HG02840 (cell line): ENCODE measurements at regions not wholly inside any gene's neighbourhood (a gene's known extent, or its start where the extent isn't known, plus 50 kb on each side); places are given as distances from the start of the nearest gene placed in this dataset.
"Not testable (repeated sequence)": the region's sequence is repeated elsewhere in the genome, so short reads cannot be mapped to it uniquely, and the experiment has no call there.

Experiments
- ATAC-seq: cut with Tn5 transposase; IDR thresholded peaks from one replicate; pipeline ENCODE4 v1.9.1; 2021; ENCODE audit warnings: mild to moderate bottlenecking, moderate library complexity, moderate number of reproducible peaks; ENCODE audit not compliant: unreplicated experiment, low FRiP score

- no peak for ATAC-seq
These were observed 247.7 kb upstream of the ARSJ start for GRCh38 chr4:114226968-114227760.

- no peak for ATAC-seq
These were observed 250.3 kb upstream of the ARSJ start for GRCh38 chr4:114229706-114230105.

GRCh38 chr4:114236171-114236769 lies 256.8 kb upstream of the ARSJ start:
- no peak for ATAC-seq

DNA sequence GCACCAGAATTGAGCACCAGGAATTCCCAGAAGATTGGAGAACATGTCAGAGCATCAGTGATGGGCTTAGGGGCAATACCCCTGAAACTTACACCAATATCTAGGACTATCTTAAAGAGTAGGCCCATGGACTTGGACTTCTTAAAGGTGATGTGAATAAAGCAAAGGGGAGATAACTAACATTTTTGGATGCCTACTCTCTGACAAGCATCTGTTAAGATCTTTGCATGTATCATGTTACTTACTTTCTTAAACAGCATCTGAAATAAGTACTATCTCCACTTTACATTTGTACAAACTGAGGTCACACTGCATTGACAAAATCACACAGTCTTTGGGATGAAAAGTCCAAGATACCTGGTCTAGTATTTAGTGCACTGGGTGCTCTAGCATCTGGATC lies 258.6 kb upstream of the ARSJ start:
- ATAC-seq: no peak

DNA sequence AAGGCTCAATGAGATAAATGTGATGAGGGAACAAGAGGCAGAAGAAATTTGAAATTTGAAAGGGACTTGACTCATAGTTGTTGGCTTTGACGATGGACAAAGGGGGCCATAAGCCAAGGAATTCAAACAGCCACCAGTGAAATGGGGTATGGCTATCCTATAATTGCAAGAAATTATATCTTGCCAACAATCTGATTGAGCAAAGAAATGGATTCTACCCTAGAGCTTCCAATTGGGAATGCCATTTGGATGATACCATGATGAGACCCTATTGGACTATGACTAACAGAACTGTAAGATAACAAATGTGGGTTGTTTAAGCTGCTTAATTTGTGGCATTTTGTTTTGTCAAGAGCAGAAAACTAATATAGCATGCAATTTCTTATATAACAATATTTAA lies 270.1 kb upstream of the ARSJ start:
- no peak for ATAC-seq

GRCh38 chr4:114249976-114250375 lies 270.5 kb upstream of the ARSJ start:
- no peak for ATAC-seq

- ATAC-seq: no peak
These were observed 271.0 kb upstream of the ARSJ start for GRCh38 chr4:114250439-114250891.

DNA sequence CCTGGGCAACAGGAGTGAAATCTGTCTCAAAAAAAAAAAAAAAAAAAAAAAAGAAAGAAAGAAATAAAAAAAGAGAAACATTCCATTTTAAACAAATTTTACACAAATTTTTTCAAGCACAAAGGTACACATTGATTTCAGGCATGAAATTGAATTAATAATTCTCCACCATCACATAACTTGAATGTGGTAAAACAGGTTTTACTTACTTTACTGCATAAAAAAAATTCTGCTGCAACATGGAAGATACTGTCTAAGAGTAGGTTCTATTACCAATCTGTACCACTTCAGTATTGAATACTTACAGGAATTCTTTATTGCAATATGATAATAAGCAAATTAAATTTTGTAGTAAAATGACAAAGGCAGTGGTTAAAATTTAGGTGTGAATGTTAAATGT lies 271.6 kb upstream of the ARSJ start:
- no peak for ATAC-seq

- no peak for ATAC-seq
These were observed 273.1 kb upstream of the ARSJ start for GRCh38 chr4:114252499-114252898.

- ATAC-seq: no peak
These were observed 278.1 kb upstream of the ARSJ start for GRCh38 chr4:114257501-114257900.

DNA sequence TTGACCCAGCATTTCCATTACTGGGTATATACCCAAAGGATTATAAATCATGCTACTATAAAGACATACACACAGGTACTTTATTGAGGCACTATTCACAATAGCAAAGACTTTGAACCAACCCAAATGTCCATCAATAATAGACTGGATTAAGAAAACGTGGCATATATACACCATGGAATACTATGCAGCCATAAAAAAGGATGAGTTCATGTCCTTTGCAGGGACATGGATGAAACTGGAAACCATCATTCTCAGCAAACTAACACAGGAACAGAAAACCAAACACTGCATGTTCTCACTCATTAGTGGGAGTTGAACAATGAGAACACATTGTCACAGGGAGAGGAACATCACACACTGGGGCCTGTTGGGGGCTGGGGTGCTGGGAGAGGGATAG lies 283.0 kb upstream of the ARSJ start:
- not testable (repeated sequence) for ATAC-seq

GRCh38 chr4:114263233-114263632 lies 283.8 kb upstream of the ARSJ start:
- ATAC-seq: no peak

DNA sequence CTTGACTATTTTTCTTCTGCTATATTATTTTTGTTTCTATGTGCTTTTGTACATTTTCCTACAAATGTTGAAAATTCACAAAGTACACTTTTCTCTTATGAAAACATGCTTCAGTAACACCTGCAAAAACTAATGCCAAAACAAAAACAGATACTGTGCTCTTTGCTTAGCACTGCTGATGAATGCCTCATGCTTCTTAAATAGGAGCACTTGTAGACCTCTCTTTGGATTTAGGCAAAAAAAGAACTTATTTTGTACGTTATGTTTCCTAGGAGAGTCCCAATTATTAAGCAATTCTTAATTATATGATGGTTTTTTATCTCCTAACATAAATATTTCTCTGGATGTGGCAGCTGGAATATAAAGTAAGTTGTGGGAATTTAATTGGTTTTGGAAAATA lies 285.0 kb upstream of the ARSJ start:
- no peak for ATAC-seq

GRCh38 chr4:114264877-114265291 lies 285.4 kb upstream of the ARSJ start:
- no peak for ATAC-seq

DNA sequence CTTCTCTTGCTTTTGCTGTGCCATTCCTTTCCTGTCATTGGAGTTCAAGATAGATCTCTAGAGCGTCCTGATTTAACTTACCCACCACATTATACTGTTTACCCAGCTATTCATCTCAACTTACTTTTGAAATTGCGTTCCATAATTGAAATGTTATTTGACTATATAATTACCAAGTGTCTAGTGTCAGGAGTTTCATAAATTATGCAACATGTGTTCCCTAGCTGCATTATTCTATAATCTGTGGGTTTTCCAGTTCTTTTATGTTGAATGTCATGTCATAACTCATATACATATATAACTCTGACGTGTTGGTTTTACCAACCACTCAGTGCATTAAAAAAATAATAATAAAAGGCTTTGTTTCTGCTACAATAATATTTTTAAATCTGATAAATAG lies 285.9 kb upstream of the ARSJ start:
- ATAC-seq: no peak

DNA sequence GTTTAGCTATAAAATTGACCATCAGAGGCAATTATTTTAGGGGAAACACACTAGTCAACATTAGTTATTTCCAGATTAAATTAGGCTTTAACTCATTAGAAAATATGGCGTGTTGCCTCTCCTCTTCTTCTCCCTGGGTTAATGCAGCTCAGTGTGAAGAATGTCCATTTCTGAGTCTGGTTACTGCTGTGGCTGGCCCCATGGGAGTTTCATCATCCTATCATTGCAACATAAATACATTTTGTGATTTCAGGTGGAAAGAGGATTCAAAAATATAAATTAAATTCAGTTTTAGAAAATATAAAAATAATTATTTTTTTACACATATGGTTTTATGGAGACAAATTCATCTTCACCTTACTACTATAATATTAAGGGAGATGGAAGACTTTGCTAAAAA lies 288.5 kb upstream of the ARSJ start:
- no peak for ATAC-seq

GRCh38 chr4:114271031-114271430 lies 291.6 kb upstream of the ARSJ start:
- ATAC-seq: no peak

DNA sequence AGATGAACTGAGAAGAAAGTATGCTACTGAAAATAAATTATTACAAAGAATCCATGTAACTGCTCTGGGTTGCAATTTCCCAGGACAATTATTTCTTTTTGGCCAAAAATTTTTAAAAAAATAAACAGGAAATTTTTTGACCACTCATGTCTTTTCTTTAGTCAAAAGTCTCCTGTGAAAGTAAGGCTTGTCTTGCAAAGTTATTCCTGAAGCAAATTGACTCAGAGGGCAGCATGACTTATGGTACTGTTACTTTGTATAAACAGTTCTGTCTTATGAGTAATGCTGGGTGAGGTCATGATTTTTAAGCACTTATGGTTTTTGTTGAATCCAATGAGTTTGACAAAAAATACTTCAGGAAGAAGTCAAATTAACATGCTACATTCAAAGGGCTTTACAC lies 292.8 kb upstream of the ARSJ start:
- no peak for ATAC-seq

- no peak for ATAC-seq
These were observed 293.8 kb upstream of the ARSJ start for GRCh38 chr4:114273238-114273637.

- no peak for ATAC-seq
These were observed 298.2 kb upstream of the ARSJ start for GRCh38 chr4:114277690-114278089.

- ATAC-seq: no peak
These were observed 299.6 kb upstream of the ARSJ start for GRCh38 chr4:114279066-114279465.

- no peak for ATAC-seq
These were observed 300.3 kb upstream of the ARSJ start for GRCh38 chr4:114279711-114280110.
